Natural killer cell (primary cell): ENCODE measurements at regions not wholly inside any gene's neighbourhood (a gene's known extent, or its start where the extent isn't known, plus 50 kb on each side); places are given as distances from the start of the nearest gene placed in this dataset.

Experiments used
- ATAC-seq, 3 donors: fragments of 150-1000 bp in 2 of 3; fragments of 200-7000 bp in 1 of 3; cut with Tn5 transposase; 1 replicate in 1 of 3; 2 replicates in 2 of 3; pipeline ENCODE4 v1.10.0; 2021; ENCODE audit warnings: mild to moderate bottlenecking in 2 of 3, moderate library complexity in 2 of 3
- DNase-seq, 2 donors: peaks; one replicate each; pipeline versions ENCODE4 v3.0.0 to v3.0.0-alpha.2; 2013 to 2021; ENCODE audit warnings: mixed read lengths in 1 of 2
- H3K27ac ChIP-seq: one replicate; pipeline ENCODE4 v1.5.1; 2013; ENCODE audit warnings: mild to moderate bottlenecking, low read length
- H3K27me3 ChIP-seq: one replicate; pipeline ENCODE4 v1.6.1; 2013; ENCODE audit warnings: low read length; ENCODE audit not compliant: control insufficient read depth, insufficient read depth
- H3K36me3 ChIP-seq: one replicate; pipeline ENCODE4 v1.6.1; 2013; ENCODE audit warnings: low read length; ENCODE audit not compliant: control insufficient read depth, insufficient read depth
- H3K4me1 ChIP-seq: one replicate; pipeline ENCODE4 v1.6.1; 2013; ENCODE audit warnings: low read length; ENCODE audit not compliant: control insufficient read depth, insufficient read depth
- H3K4me3 ChIP-seq: one replicate; pipeline ENCODE4 v1.5.1; 2013; ENCODE audit warnings: low read length
- H3K9me3 ChIP-seq: one replicate; pipeline ENCODE4 v1.6.1; 2013; ENCODE audit warnings: low read length; ENCODE audit not compliant: control insufficient read depth, insufficient read depth
- H3K27ac Mint-ChIP-seq, 2 donors: one replicate each; pipeline ENCODE4 v1.8.0; 2022; ENCODE audit warnings: mild to moderate bottlenecking in 2 of 2, mixed read lengths in 2 of 2, moderate library complexity in 1 of 2
- H3K27me3 Mint-ChIP-seq, 2 donors: one replicate each; pipeline ENCODE4 v1.8.0; 2022; ENCODE audit warnings: low read depth in 2 of 2, mixed read lengths in 2 of 2
- H3K36me3 Mint-ChIP-seq: one replicate; pipeline ENCODE4 v1.8.0; 2022; ENCODE audit warnings: mixed read lengths
- H3K4me1 Mint-ChIP-seq, 2 donors: one replicate each; pipeline ENCODE4 v1.8.0; 2022; ENCODE audit warnings: mixed read lengths in 2 of 2
- H3K4me3 Mint-ChIP-seq: one replicate; pipeline ENCODE4 v1.8.0; 2022; ENCODE audit warnings: mild to moderate bottlenecking, moderate library complexity, mixed read lengths
- H3K9me3 Mint-ChIP-seq, 2 donors: one replicate each; pipeline ENCODE4 v1.8.0; 2022; ENCODE audit warnings: mixed read lengths in 2 of 2
- WGBS: methylation state at CpG from one replicate; pipeline ENCODE4 v1.1.7; 2013; ENCODE audit warnings: missing lambda C conversion rate; ENCODE audit not compliant: insufficient coverage; 5-methylcytosine and 5-hydroxymethylcytosine counted together
- intact Hi-C: fragments of 100-400 bp; cut with micrococcal nuclease; formaldehyde crosslinking; loops from one replicate; pipeline ENCODE4 v1.14.2; 2022
- TF ChIP-seq, protein P1 (sequence below): fragments of 200-600 bp; IDR thresholded peaks from one replicate; pipeline ENCODE4 v1.8.0; 2022; ENCODE audit warnings: antibody characterized with exemption

DNA sequence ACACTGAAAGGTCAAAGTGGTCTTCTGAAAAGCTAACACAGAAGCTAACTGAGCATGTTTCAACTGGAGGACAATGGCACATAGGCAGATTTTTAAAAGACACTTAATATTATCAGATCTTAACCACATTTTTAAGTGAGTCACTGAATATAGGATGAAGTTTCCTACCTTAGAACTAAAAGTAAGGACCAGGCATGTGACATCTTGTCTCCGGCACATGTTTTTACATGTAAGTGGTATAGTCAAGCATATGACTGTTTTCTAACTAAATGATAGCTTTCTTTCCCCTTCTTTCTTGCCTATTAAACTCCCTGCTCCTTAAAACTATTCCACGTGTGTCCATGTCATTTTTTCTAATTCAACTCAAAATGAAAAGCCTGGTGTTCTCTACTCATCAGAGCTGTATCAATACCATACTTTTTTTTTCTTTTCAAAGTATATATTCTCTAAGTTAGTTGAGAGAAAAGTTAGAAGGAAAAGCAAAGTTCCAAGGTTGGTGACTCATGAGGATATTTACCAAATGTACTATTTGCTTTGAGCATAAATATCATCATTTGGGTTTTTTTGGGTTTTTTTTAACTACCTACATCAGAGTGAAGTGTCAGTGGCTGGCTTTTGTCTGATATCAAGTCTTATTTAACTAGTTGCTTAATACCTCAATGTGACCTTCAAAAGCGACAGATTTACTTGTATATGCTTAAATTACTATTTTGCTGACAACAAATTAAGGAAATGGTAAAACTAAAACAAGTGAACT, 127.5 kb downstream of the CRPPA start:
- Mint-ChIP-seq H3K4me3 (no peak overlapping the region), H3K4me1 (no peaks in the 10 kb centered on the region), H3K9me3 (no peaks in the 10 kb centered on the region), H3K27me3 (no peaks in the 10 kb centered on the region), H3K27ac (no peak overlapping the region), H3K36me3 (no peaks in the 10 kb centered on the region)
- intact Hi-C loops, result no loop called here
- WGBS, result 90% methylated on average over 1 of the region's 3 CpGs
- TF ChIP-seq, protein P1, sequence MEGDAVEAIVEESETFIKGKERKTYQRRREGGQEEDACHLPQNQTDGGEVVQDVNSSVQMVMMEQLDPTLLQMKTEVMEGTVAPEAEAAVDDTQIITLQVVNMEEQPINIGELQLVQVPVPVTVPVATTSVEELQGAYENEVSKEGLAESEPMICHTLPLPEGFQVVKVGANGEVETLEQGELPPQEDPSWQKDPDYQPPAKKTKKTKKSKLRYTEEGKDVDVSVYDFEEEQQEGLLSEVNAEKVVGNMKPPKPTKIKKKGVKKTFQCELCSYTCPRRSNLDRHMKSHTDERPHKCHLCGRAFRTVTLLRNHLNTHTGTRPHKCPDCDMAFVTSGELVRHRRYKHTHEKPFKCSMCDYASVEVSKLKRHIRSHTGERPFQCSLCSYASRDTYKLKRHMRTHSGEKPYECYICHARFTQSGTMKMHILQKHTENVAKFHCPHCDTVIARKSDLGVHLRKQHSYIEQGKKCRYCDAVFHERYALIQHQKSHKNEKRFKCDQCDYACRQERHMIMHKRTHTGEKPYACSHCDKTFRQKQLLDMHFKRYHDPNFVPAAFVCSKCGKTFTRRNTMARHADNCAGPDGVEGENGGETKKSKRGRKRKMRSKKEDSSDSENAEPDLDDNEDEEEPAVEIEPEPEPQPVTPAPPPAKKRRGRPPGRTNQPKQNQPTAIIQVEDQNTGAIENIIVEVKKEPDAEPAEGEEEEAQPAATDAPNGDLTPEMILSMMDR, result no peak
- Histone ChIP-seq H3K27me3 (no peaks in the 10 kb centered on the region), H3K4me3 (no peak overlapping the region), H3K9me3 (no peaks in the 10 kb centered on the region), H3K4me1 (no peaks in the 10 kb centered on the region), H3K27ac (no peak overlapping the region), H3K36me3 (no peaks in the 10 kb centered on the region)
- DNase-seq, result no peak
- ATAC-seq, result no peak

DNA sequence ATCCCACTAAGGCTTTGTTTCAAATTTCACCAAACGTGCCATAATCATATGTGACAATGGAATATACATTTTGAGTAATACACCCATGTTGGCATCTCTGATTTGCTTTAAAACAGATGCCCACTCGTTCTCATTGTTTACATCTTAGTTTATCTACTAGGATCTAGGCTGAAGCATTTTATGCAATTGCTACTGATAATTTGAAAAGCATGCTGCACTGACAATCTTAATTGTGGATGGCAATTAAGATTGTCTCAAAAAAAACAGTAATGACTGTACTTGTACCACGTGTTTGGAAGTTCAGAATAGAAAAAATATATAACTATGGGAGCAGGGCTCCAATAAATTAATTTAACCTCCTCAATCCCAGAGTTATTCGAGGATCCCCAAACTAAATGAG, 136.8 kb downstream of the CRPPA start:
- Mint-ChIP-seq H3K36me3 (no peaks in the 10 kb centered on the region), H3K4me1 (no peaks in the 10 kb centered on the region), H3K9me3 (no peaks in the 10 kb centered on the region), H3K4me3 (no peak overlapping the region), H3K27me3 (no peaks in the 10 kb centered on the region), H3K27ac (no peak overlapping the region)
- DNase-seq (no peak), ATAC-seq (no peak)
- Histone ChIP-seq H3K4me3 (no peak overlapping the region), H3K4me1 (no peaks in the 10 kb centered on the region), H3K9me3 (no peaks in the 10 kb centered on the region), H3K27ac (no peak overlapping the region), H3K27me3 (no peaks in the 10 kb centered on the region), H3K36me3 (no peaks in the 10 kb centered on the region)
- WGBS, result 67% methylated on average over 1 of the region's 4 CpGs
- intact Hi-C loops, result no loop called here
- TF ChIP-seq, protein P1, result no peak

GRCh38 chr7:16278167-16278787, 143.1 kb downstream of the CRPPA start:
- Mint-ChIP-seq H3K27ac (no peak overlapping the region), H3K4me3 (no peak overlapping the region), H3K27me3 (no peaks in the 10 kb centered on the region), H3K4me1 (no peaks in the 10 kb centered on the region), H3K9me3 (no peaks in the 10 kb centered on the region), H3K36me3 (no peaks in the 10 kb centered on the region)
- Histone ChIP-seq H3K4me3 (no peak overlapping the region), H3K36me3 (no peaks in the 10 kb centered on the region), H3K4me1 (no peaks in the 10 kb centered on the region), H3K27me3 (no peaks in the 10 kb centered on the region), H3K9me3 (no peaks in the 10 kb centered on the region), H3K27ac (no peak overlapping the region)
- TF ChIP-seq, protein P1, result no peak
- WGBS, result 100% methylated on average over 1 of the region's 1 CpG
- ATAC-seq, result no peak
- intact Hi-C loops, result no loop called here
- DNase-seq, result no peak
